ENCODE measurements at regions not wholly inside any gene's neighbourhood (a gene's known extent, or its start where the extent isn't known, plus 50 kb on each side); places are given as distances from the start of the nearest gene placed in this dataset.
"Not testable (repeated sequence)": the region's sequence is repeated elsewhere in the genome, so short reads cannot be mapped to it uniquely, and the experiment has no call there.

GRCh38 chr3:145429546-145429945 is 731.4 kb downstream of the PLOD2 start:
- DNase-seq: no peak
- no peaks in the 10 kb centered on the region for H3K36me3 ChIP-seq
- H3K9me3 ChIP-seq: no peaks in the 10 kb centered on the region
- no peak for TF ChIP-seq CTCF (IDR thresholded peaks at IDR 0.05)
- no peak for ATAC-seq
- H3K27ac ChIP-seq: no peak overlapping the region
- no peaks in the 10 kb centered on the region for H3K27me3 ChIP-seq (ENCODE audit: low read depth)
- intact Hi-C loops (cut with DNase I): no loop called here
- no peaks in the 10 kb centered on the region for H3K4me1 ChIP-seq
- H3K4me3 ChIP-seq: no peak overlapping the region

- ATAC-seq (no peak), DNase-seq (no peak)
- TF ChIP-seq CTCF (IDR thresholded peaks at IDR 0.05): no peak
- Histone ChIP-seq H3K4me1 (no peaks in the 10 kb centered on the region), H3K27ac (no peak overlapping the region), H3K4me3 (no peak overlapping the region), H3K27me3 (ENCODE audit: low read depth) (no peaks in the 10 kb centered on the region), H3K36me3 (no peaks in the 10 kb centered on the region), H3K9me3 (no peaks in the 10 kb centered on the region)
- intact Hi-C loops (cut with DNase I): no loop called here
Observed at GRCh38 chr3:145448436-145448835, 712.5 kb downstream of the PLOD2 start.

GRCh38 chr3:145450018-145450682 is 710.8 kb downstream of the PLOD2 start:
- H3K27ac ChIP-seq: no peak overlapping the region
- ATAC-seq: no peak
- H3K27me3 ChIP-seq (ENCODE audit: low read depth): no peaks in the 10 kb centered on the region
- no peak for TF ChIP-seq CTCF (IDR thresholded peaks at IDR 0.05)
- H3K4me3 ChIP-seq: no peak overlapping the region
- no peaks in the 10 kb centered on the region for H3K9me3 ChIP-seq
- no peak for DNase-seq
- intact Hi-C loops (cut with DNase I): no loop called here
- H3K36me3 ChIP-seq: no peaks in the 10 kb centered on the region
- no peaks in the 10 kb centered on the region for H3K4me1 ChIP-seq

GRCh38 chr3:145457825-145458552 is 703.0 kb downstream of the PLOD2 start:
- no peak for ATAC-seq

GRCh38 chr3:145459681-145460080 is 701.3 kb downstream of the PLOD2 start:
- H3K36me3 ChIP-seq; DNase-seq; H3K4me1 ChIP-seq; H3K4me3 ChIP-seq; H3K27ac ChIP-seq; ATAC-seq; H3K27me3 ChIP-seq (ENCODE audit: low read depth); intact Hi-C loops (cut with DNase I); H3K9me3 ChIP-seq: not testable (repeated sequence)

More at GRCh38 chr3:145457825-145458552, 703.0 kb downstream of the PLOD2 start:
- Histone ChIP-seq H3K27me3 (ENCODE audit: low read depth) (no peaks in the 10 kb centered on the region), H3K36me3 (no peaks in the 10 kb centered on the region), H3K4me1 (no peaks in the 10 kb centered on the region), H3K4me3 (no peak overlapping the region), H3K9me3 (no peaks in the 10 kb centered on the region), H3K27ac (no peak overlapping the region)
- no peak for TF ChIP-seq CTCF (IDR thresholded peaks at IDR 0.05)
- intact Hi-C loops (cut with DNase I): no loop called here
- no peak for DNase-seq

- DNase-seq (no peak), ATAC-seq (no peak)
- Histone ChIP-seq H3K4me3 (no peak overlapping the region), H3K27ac (no peak overlapping the region), H3K9me3 (no peaks in the 10 kb centered on the region), H3K4me1 (no peaks in the 10 kb centered on the region), H3K27me3 (ENCODE audit: low read depth) (no peaks in the 10 kb centered on the region), H3K36me3 (no peaks in the 10 kb centered on the region)
- intact Hi-C loops (cut with DNase I): no loop called here
- no peak for TF ChIP-seq CTCF (IDR thresholded peaks at IDR 0.05)
Observed at GRCh38 chr3:145471976-145472375, 689.0 kb downstream of the PLOD2 start.

GRCh38 chr3:145482735-145483134 is 678.2 kb downstream of the PLOD2 start:
- DNase-seq; intact Hi-C loops (cut with DNase I): not testable (repeated sequence)

More at GRCh38 chr3:145482735-145483134, 678.2 kb downstream of the PLOD2 start:
- ATAC-seq; H3K4me3 ChIP-seq; H3K4me1 ChIP-seq; H3K9me3 ChIP-seq; H3K27me3 ChIP-seq (ENCODE audit: low read depth); H3K27ac ChIP-seq; H3K36me3 ChIP-seq: not testable (repeated sequence)

Measured in lower lobe of right lung (tissue), 2 donors.